Endothelial cell of umbilical vein (primary cell): ENCODE measurements at regions not wholly inside any gene's neighbourhood (a gene's known extent, or its start where the extent isn't known, plus 50 kb on each side); places are given as distances from the start of the nearest gene placed in this dataset.

Experiments used
- BruUV-seq: library from RNA; stranded (reverse); fragments of 400-500 nt; replicated peaks from 2 replicates; lab custom pipeline; 2021; lab: Mats Ljungman, UMichigan
- CTCF ChIA-PET: fragments of 300-600, 350-600 bp; sonication (Branson Sonifier 250); formaldehyde crosslinking; loops from one replicate; lab custom pipeline; 2021; ENCODE audit warnings: antibody characterized with exemption, inconsistent platforms; lab: Charles Lee
- POLR2A ChIA-PET: fragments of 300-600, 350-600 bp; sonication (Branson Sonifier 250); formaldehyde crosslinking; loops from one replicate; lab custom pipeline; 2021; ENCODE audit warnings: antibody characterized with exemption, inconsistent platforms; lab: Charles Lee
- DNase-seq: peaks from one replicate; pipeline ENCODE4 v3.0.0-alpha.2; 2011; ENCODE audit warnings: low read depth, low spot score
- FAIRE-seq: peaks from 2 replicates; lab custom pipeline; 2011; peaks lifted over from hg19 to GRCh38; lab: Jason Lieb, UNC
- H2AFZ ChIP-seq: 2 replicates; pipeline ENCODE4 v1.6.0; 2012; ENCODE audit warnings: low read depth, low read length, control low read depth, inconsistent platforms
- H3K27ac ChIP-seq: 2 replicates; pipeline ENCODE4 v1.5.1; 2011; ENCODE audit warnings: low read depth, mild to moderate bottlenecking, control low read depth, low read length, moderate library complexity; ENCODE audit not compliant: insufficient read depth
- H3K27me3 ChIP-seq, 2 experiments: 2 replicates each; pipeline versions ENCODE4 v1.6.0 to v1.6.1; 2011; ENCODE audit warnings: low read length in 2 of 2, mixed read lengths in 1 of 2; ENCODE audit not compliant: control insufficient read depth in 2 of 2, insufficient read depth in 2 of 2
- H3K36me3 ChIP-seq, 2 experiments: 2 replicates in 1 of 2; 3 replicates in 1 of 2; pipeline ENCODE4 v1.5.1; 2011; ENCODE audit warnings: low read length in 2 of 2, mild to moderate bottlenecking in 1 of 2, moderate library complexity in 1 of 2; ENCODE audit not compliant: control insufficient read depth in 2 of 2, insufficient read depth in 2 of 2; ENCODE audit errors: extremely low read depth in 1 of 2
- H3K4me1 ChIP-seq: 3 replicates; pipeline ENCODE4 v1.5.1; 2011; ENCODE audit warnings: mild to moderate bottlenecking, low read length; ENCODE audit not compliant: control insufficient read depth, insufficient read depth; ENCODE audit errors: extremely low read depth
- H3K4me2 ChIP-seq: 2 replicates; pipeline ENCODE4 v1.6.1; 2011; ENCODE audit warnings: low read length, control low read depth, mixed read lengths; ENCODE audit not compliant: insufficient read depth
- H3K4me3 ChIP-seq, 3 experiments: fragments of 200-600 bp in 1 of 3; sonication (generic), shearing (Covaris generic) in 1 of 3; replicated peaks in 1 of 3; 2 replicates each; pipeline ENCODE4 v1.5.1; 2011 to 2016; ENCODE audit warnings: control low read depth in 3 of 3, low read length in 3 of 3, mild to moderate bottlenecking in 2 of 3, inconsistent platforms in 1 of 3, low read depth in 1 of 3, moderate library complexity in 1 of 3; ENCODE audit not compliant: insufficient read depth in 1 of 3
- H3K79me2 ChIP-seq: 2 replicates; pipeline ENCODE4 v1.6.0; 2012; ENCODE audit warnings: low read length, inconsistent platforms; ENCODE audit not compliant: control insufficient read depth, insufficient read depth
- H3K9ac ChIP-seq: replicated peaks from 2 replicates; pipeline ENCODE3; 2011; ENCODE audit warnings: low read length, control low read depth; ENCODE audit not compliant: insufficient read depth; ENCODE audit errors: extremely low read depth
- H3K9me1 ChIP-seq: replicated peaks from 3 replicates; pipeline ENCODE4 v1.6.0; 2011; ENCODE audit warnings: mild to moderate bottlenecking, low read length; ENCODE audit not compliant: control insufficient read depth, insufficient read depth; ENCODE audit errors: extremely low read depth
- H3K9me3 ChIP-seq: replicated peaks from 2 replicates; pipeline ENCODE4 v1.5.1; 2012; ENCODE audit warnings: low read length, inconsistent platforms; ENCODE audit not compliant: control insufficient read depth, insufficient read depth
- H4K20me1 ChIP-seq: replicated peaks from 2 replicates; pipeline ENCODE3; 2011; ENCODE audit warnings: mild to moderate bottlenecking, low read length; ENCODE audit not compliant: control insufficient read depth, insufficient read depth; ENCODE audit errors: extremely low read depth
- EZH2 ChIP-seq: IDR thresholded peaks from 2 replicates; pipeline ENCODE4 v1.6.1; 2012; ENCODE audit warnings: borderline replicate concordance, low read depth, mild to moderate bottlenecking, moderate library complexity, low read length, inconsistent platforms; ENCODE audit not compliant: severe bottlenecking
- FOS ChIP-seq: IDR thresholded peaks from 2 replicates; pipeline ENCODE4 v1.6.1; 2011; ENCODE audit warnings: mild to moderate bottlenecking, low read length, moderate library complexity, borderline replicate concordance; ENCODE audit not compliant: insufficient read depth
- GATA2 ChIP-seq: IDR thresholded peaks from 2 replicates; pipeline ENCODE4 v1.7.0; 2011; ENCODE audit warnings: low read depth, mild to moderate bottlenecking, moderate library complexity, mixed read lengths, low read length; ENCODE audit not compliant: insufficient read length, insufficient read depth
- JUN ChIP-seq: IDR thresholded peaks from 2 replicates; pipeline ENCODE4 v1.6.1; 2011; ENCODE audit warnings: borderline replicate concordance, low read depth; ENCODE audit not compliant: insufficient read length, insufficient read depth
- MYC ChIP-seq: IDR thresholded peaks from one replicate; pipeline ENCODE4 v1.6.1; 2011; ENCODE audit warnings: mild to moderate bottlenecking, low read depth, low read length
- POLR2A ChIP-seq: IDR thresholded peaks from 2 replicates; pipeline ENCODE4 v1.6.1; 2012; ENCODE audit warnings: low read depth, mild to moderate bottlenecking, control low read depth, low read length
- POLR2AphosphoS5 ChIP-seq: IDR thresholded peaks from 2 replicates; pipeline ENCODE4 v1.6.1; 2012; ENCODE audit warnings: low read depth, mild to moderate bottlenecking, control low read depth, low read length, moderate library complexity; ENCODE audit not compliant: insufficient read depth
- dilution Hi-C: fragments of 300-500 bp; cut with MboI; formaldehyde crosslinking; loops from one replicate; pipeline ENCODE4 v1.15.0; 2019; ENCODE audit warnings: low sequenced_read_pairs; ENCODE audit not compliant: extremely low pct_ligation_motif_present
- intact Hi-C: fragments of 100-400 bp; cut with micrococcal nuclease; formaldehyde crosslinking; loops from one replicate; pipeline ENCODE4 v1.10.0; 2022
- TF ChIP-seq, protein P1 (sequence below): IDR thresholded peaks from 2 replicates; pipeline ENCODE4 v1.6.1; 2011; ENCODE audit not compliant: insufficient read depth, insufficient read length
- TF ChIP-seq, protein P2 (sequence below), 2 donors: IDR thresholded peaks; 1 replicate in 1 of 2; 2 replicates in 1 of 2; pipeline ENCODE4 v1.5.1; 2011; ENCODE audit warnings: low read length in 2 of 2, mild to moderate bottlenecking in 2 of 2, moderate library complexity in 2 of 2, control low read depth in 1 of 2, inconsistent platforms in 1 of 2, low read depth in 1 of 2; ENCODE audit not compliant: insufficient read depth in 1 of 2; ENCODE audit errors: extremely low read depth in 1 of 2

DNA sequence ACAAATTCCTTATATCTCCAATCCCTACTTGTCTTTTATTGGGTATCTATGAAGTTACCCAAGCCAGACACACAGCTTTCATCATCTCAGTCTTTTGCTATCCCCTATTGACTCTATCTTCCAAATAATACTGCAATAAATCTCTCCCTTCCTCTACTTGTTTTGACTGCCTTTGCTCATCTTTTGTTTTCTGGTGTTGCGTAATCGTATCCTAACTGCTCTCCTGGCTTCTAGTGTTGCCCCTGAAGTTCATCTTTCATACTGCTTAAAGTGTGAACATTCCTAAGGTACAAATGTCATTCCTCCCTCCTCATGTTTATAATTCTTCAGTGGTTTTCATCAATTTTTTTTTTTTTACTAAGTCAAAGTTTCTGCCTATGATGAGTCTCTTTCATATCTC, 491.3 kb upstream of the DCC start:
- dilution Hi-C loops (no loop called here), intact Hi-C loops (no loop called here)
- Histone ChIP-seq H3K4me2 (no peak overlapping the region), H3K9me3 (no peaks in the 10 kb centered on the region), H3K36me3 (no peaks in the 10 kb centered on the region), H3K9me1 (no peaks in the 10 kb centered on the region), H3K79me2 (no peaks in the 10 kb centered on the region), H3K9ac (no peak overlapping the region), H2AFZ (no peak overlapping the region), H3K4me1 (no peaks in the 10 kb centered on the region), H3K27ac (no peak overlapping the region), H4K20me1 (no peaks in the 10 kb centered on the region), H3K27me3 (no peaks in the 10 kb centered on the region), H3K4me3 (no peak overlapping the region)
- CTCF ChIA-PET, result no interaction called here
- no TSS peak for BruUV-seq
- POLR2A ChIA-PET, result no interaction called here
- FAIRE-seq (no peak), DNase-seq (no peak)
- TF ChIP-seq JUN (no peak), POLR2A (no peak), GATA2 (no peak), EZH2 (no peak), POLR2AphosphoS5 (no peak), MYC (no peak), FOS (no peak)
- TF ChIP-seq, protein P1, sequence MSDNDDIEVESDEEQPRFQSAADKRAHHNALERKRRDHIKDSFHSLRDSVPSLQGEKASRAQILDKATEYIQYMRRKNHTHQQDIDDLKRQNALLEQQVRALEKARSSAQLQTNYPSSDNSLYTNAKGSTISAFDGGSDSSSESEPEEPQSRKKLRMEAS, result no peak
- TF ChIP-seq, protein P2, sequence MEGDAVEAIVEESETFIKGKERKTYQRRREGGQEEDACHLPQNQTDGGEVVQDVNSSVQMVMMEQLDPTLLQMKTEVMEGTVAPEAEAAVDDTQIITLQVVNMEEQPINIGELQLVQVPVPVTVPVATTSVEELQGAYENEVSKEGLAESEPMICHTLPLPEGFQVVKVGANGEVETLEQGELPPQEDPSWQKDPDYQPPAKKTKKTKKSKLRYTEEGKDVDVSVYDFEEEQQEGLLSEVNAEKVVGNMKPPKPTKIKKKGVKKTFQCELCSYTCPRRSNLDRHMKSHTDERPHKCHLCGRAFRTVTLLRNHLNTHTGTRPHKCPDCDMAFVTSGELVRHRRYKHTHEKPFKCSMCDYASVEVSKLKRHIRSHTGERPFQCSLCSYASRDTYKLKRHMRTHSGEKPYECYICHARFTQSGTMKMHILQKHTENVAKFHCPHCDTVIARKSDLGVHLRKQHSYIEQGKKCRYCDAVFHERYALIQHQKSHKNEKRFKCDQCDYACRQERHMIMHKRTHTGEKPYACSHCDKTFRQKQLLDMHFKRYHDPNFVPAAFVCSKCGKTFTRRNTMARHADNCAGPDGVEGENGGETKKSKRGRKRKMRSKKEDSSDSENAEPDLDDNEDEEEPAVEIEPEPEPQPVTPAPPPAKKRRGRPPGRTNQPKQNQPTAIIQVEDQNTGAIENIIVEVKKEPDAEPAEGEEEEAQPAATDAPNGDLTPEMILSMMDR (IDR thresholded peaks at IDR 0.05; ENCODE audit: extremely low read depth in 1 of 2, insufficient read depth in 1 of 2, low read depth in 1 of 2, low read length in 2 of 2), result no peak
